Endothelial cell of umbilical vein (primary cell): ENCODE measurements at regions not wholly inside any gene's neighbourhood (a gene's known extent, or its start where the extent isn't known, plus 50 kb on each side); places are given as distances from the start of the nearest gene placed in this dataset.

ENCODE experiments used
- CTCF ChIP-seq, 2 donors: IDR thresholded peaks; 1 replicate in 1 of 2; 2 replicates in 1 of 2; pipeline ENCODE4 v1.5.1; 2011; ENCODE audit warnings: low read length in 2 of 2, mild to moderate bottlenecking in 2 of 2, moderate library complexity in 2 of 2, control low read depth in 1 of 2, inconsistent platforms in 1 of 2, low read depth in 1 of 2; ENCODE audit not compliant: insufficient read depth in 1 of 2; ENCODE audit errors: extremely low read depth in 1 of 2
- EZH2 ChIP-seq: IDR thresholded peaks from 2 replicates; pipeline ENCODE4 v1.6.1; 2012; ENCODE audit warnings: borderline replicate concordance, low read depth, mild to moderate bottlenecking, moderate library complexity, low read length, inconsistent platforms; ENCODE audit not compliant: severe bottlenecking
- FOS ChIP-seq: IDR thresholded peaks from 2 replicates; pipeline ENCODE4 v1.6.1; 2011; ENCODE audit warnings: mild to moderate bottlenecking, low read length, moderate library complexity, borderline replicate concordance; ENCODE audit not compliant: insufficient read depth
- GATA2 ChIP-seq: IDR thresholded peaks from 2 replicates; pipeline ENCODE4 v1.7.0; 2011; ENCODE audit warnings: low read depth, mild to moderate bottlenecking, moderate library complexity, mixed read lengths, low read length; ENCODE audit not compliant: insufficient read length, insufficient read depth
- JUN ChIP-seq: IDR thresholded peaks from 2 replicates; pipeline ENCODE4 v1.6.1; 2011; ENCODE audit warnings: borderline replicate concordance, low read depth; ENCODE audit not compliant: insufficient read length, insufficient read depth
- POLR2A ChIP-seq: IDR thresholded peaks from 2 replicates; pipeline ENCODE4 v1.6.1; 2012; ENCODE audit warnings: low read depth, mild to moderate bottlenecking, control low read depth, low read length
- POLR2AphosphoS5 ChIP-seq: IDR thresholded peaks from 2 replicates; pipeline ENCODE4 v1.6.1; 2012; ENCODE audit warnings: low read depth, mild to moderate bottlenecking, control low read depth, low read length, moderate library complexity; ENCODE audit not compliant: insufficient read depth
- TF ChIP-seq, protein P1 (sequence below): IDR thresholded peaks from 2 replicates; pipeline ENCODE4 v1.6.1; 2011; ENCODE audit not compliant: insufficient read depth, insufficient read length

DNA sequence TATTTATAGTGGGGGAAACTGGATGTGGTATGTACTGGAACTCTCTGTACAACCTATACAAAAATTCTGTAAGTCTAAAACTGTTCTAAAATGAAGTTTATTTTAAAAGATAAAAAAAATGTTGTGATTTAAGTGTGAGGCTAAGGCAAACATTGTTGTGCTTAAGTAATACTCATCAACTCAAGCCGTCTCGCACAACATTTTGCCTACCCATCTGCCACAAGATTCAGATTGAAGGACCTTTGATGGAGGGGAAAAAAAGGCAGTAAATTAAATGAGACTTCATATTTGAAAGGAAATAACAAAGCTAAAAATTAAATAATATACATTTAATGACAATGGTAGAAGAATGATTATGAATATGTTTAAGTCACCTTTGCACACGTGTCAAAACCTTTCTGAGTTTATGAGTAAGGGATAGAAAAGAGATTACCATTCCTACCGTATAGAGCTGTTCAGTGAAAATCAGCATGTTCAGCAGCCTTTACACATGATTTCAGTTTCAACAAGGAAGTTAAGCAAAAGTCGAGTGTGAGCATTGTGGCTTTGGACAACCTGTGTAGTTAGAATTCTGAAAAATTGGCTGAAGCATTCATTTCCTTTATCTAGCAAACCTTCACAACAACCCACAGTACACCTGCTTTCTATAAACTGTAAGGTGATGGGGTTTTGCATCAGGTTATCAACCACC is 499.3 kb downstream of the IRS1 start:
- TF ChIP-seq POLR2AphosphoS5 = no peak
- TF ChIP-seq EZH2 = no peak
- no peak for TF ChIP-seq CTCF (IDR thresholded peaks at IDR 0.05; ENCODE audit: extremely low read depth in 1 of 2, insufficient read depth in 1 of 2, low read depth in 1 of 2, low read length in 2 of 2)
- no peak for TF ChIP-seq POLR2A
- no peak for TF ChIP-seq GATA2
- TF ChIP-seq, protein P1, sequence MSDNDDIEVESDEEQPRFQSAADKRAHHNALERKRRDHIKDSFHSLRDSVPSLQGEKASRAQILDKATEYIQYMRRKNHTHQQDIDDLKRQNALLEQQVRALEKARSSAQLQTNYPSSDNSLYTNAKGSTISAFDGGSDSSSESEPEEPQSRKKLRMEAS = no peak
- no peak for TF ChIP-seq FOS
- TF ChIP-seq JUN = no peak
